Astrocyte (in vitro differentiated cells and primary cell): ENCODE measurements at regions not wholly inside any gene's neighbourhood (a gene's known extent, or its start where the extent isn't known, plus 50 kb on each side); places are given as distances from the start of the nearest gene placed in this dataset.

Source experiments
- DNase-seq: peaks from one replicate; pipeline ENCODE4 v3.0.0-alpha.2; 2010; ENCODE audit warnings: low read depth
- FAIRE-seq: peaks from 2 replicates; lab custom pipeline; 2011; peaks lifted over from hg19 to GRCh38; lab: Jason Lieb, UNC
- H2AFZ ChIP-seq: 2 replicates; pipeline ENCODE4 v1.6.0; 2012; ENCODE audit warnings: low read depth, low read length, inconsistent platforms
- H3K27ac ChIP-seq: 2 replicates; pipeline ENCODE4 v1.5.1; 2011; ENCODE audit warnings: low read depth, low read length, inconsistent platforms
- H3K27me3 ChIP-seq: 2 replicates; pipeline ENCODE4 v1.6.0; 2011; ENCODE audit warnings: low read length, inconsistent platforms; ENCODE audit not compliant: insufficient read depth
- H3K36me3 ChIP-seq: 2 replicates; pipeline ENCODE4 v1.5.1; 2011; ENCODE audit warnings: low read length, inconsistent platforms; ENCODE audit not compliant: insufficient read depth
- H3K4me1 ChIP-seq: 2 replicates; pipeline ENCODE4 v1.5.1; 2011; ENCODE audit warnings: low read length, inconsistent platforms; ENCODE audit not compliant: insufficient read depth
- H3K4me2 ChIP-seq: 2 replicates; pipeline ENCODE4 v1.6.0; 2012; ENCODE audit warnings: low read length, inconsistent platforms
- H3K4me3 ChIP-seq: 2 replicates; pipeline ENCODE4 v1.5.1; 2011; ENCODE audit warnings: low read depth, mild to moderate bottlenecking, low read length, inconsistent platforms; ENCODE audit not compliant: insufficient read depth
- H3K79me2 ChIP-seq: 2 replicates; pipeline ENCODE4 v1.6.0; 2012; ENCODE audit warnings: mild to moderate bottlenecking, low read length, inconsistent platforms; ENCODE audit not compliant: insufficient read depth
- H3K9ac ChIP-seq: 2 replicates; pipeline ENCODE4 v1.6.0; 2012; ENCODE audit warnings: mild to moderate bottlenecking, low read length, inconsistent platforms
- H3K9me3 ChIP-seq: 2 replicates; pipeline ENCODE4 v1.5.1; 2012; ENCODE audit warnings: low read depth, mild to moderate bottlenecking, low read length, inconsistent platforms; ENCODE audit not compliant: insufficient read depth
- H4K20me1 ChIP-seq: 2 replicates; pipeline ENCODE4 v1.6.0; 2012; ENCODE audit warnings: low read length, inconsistent platforms; ENCODE audit not compliant: insufficient read depth
- H3K27ac Mint-ChIP-seq: one replicate; pipeline ENCODE4 v1.8.0; 2021; ENCODE audit warnings: mild to moderate bottlenecking, mixed read lengths; ENCODE audit not compliant: unreplicated experiment
- H3K27me3 Mint-ChIP-seq: one replicate; pipeline ENCODE4 v1.8.0; 2021; ENCODE audit warnings: low read depth, mixed read lengths; ENCODE audit not compliant: unreplicated experiment
- H3K36me3 Mint-ChIP-seq: one replicate; pipeline ENCODE4 v1.8.0; 2021; ENCODE audit warnings: low read depth, mixed read lengths; ENCODE audit not compliant: unreplicated experiment
- H3K4me1 Mint-ChIP-seq: one replicate; pipeline ENCODE4 v1.8.0; 2021; ENCODE audit warnings: low read depth, mixed read lengths; ENCODE audit not compliant: unreplicated experiment
- H3K4me3 Mint-ChIP-seq: one replicate; pipeline ENCODE4 v1.8.0; 2021; ENCODE audit warnings: mild to moderate bottlenecking, moderate library complexity, mixed read lengths; ENCODE audit not compliant: unreplicated experiment
- H3K9me3 Mint-ChIP-seq: one replicate; pipeline ENCODE4 v1.8.0; 2021; ENCODE audit warnings: mild to moderate bottlenecking, mixed read lengths; ENCODE audit not compliant: unreplicated experiment
- EZH2 ChIP-seq: IDR thresholded peaks from 2 replicates; pipeline ENCODE4 v1.6.1; 2012; ENCODE audit warnings: mild to moderate bottlenecking, low read length, inconsistent platforms; ENCODE audit not compliant: insufficient read depth
- TF ChIP-seq, protein P1 (sequence below): IDR thresholded peaks from 2 replicates; pipeline ENCODE4 v1.5.1; 2011; ENCODE audit warnings: low read depth, mild to moderate bottlenecking, inconsistent platforms, low read length, moderate library complexity; ENCODE audit not compliant: insufficient read depth

DNA sequence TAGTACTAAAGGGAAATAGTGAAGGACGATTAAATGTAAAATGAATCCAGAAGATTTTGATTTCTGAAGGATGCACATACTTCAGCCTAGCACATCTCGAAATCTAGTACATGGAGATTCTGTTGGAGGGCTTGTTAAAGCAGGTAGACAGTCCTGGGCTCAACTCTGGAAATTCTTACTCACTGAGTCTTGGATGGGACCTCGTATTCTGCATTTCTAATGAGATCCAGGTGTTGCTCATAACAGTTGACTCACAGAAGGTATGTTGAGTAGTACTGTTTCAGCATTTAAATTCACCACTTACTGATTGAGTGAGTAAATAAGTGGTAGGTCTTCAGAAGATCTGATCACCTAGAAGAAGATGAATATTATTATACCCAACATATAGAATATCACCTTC, 623.4 kb upstream of the SGO1 start:
- no peaks in the 10 kb centered on the region for H3K79me2 ChIP-seq
- H2AFZ ChIP-seq, result no peak overlapping the region
- FAIRE-seq (no peak), DNase-seq (no peak)
- TF ChIP-seq, protein P1, sequence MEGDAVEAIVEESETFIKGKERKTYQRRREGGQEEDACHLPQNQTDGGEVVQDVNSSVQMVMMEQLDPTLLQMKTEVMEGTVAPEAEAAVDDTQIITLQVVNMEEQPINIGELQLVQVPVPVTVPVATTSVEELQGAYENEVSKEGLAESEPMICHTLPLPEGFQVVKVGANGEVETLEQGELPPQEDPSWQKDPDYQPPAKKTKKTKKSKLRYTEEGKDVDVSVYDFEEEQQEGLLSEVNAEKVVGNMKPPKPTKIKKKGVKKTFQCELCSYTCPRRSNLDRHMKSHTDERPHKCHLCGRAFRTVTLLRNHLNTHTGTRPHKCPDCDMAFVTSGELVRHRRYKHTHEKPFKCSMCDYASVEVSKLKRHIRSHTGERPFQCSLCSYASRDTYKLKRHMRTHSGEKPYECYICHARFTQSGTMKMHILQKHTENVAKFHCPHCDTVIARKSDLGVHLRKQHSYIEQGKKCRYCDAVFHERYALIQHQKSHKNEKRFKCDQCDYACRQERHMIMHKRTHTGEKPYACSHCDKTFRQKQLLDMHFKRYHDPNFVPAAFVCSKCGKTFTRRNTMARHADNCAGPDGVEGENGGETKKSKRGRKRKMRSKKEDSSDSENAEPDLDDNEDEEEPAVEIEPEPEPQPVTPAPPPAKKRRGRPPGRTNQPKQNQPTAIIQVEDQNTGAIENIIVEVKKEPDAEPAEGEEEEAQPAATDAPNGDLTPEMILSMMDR, result no peak
- TF ChIP-seq EZH2, result no peak
- H3K27ac Mint-ChIP-seq, result no peak overlapping the region
- H3K9me3 ChIP-seq, result no peaks in the 10 kb centered on the region
- no peaks in the 10 kb centered on the region for H3K27me3 Mint-ChIP-seq
- H3K4me1 Mint-ChIP-seq, result no peaks in the 10 kb centered on the region
- H4K20me1 ChIP-seq, result no peaks in the 10 kb centered on the region
- H3K4me3 Mint-ChIP-seq, result no peak overlapping the region
- H3K4me2 ChIP-seq, result no peak overlapping the region
- H3K9me3 Mint-ChIP-seq, result no peaks in the 10 kb centered on the region
- H3K4me3 ChIP-seq, result no peak overlapping the region
- no peaks in the 10 kb centered on the region for H3K27me3 ChIP-seq
- H3K36me3 Mint-ChIP-seq, result no peaks in the 10 kb centered on the region
- H3K4me1 ChIP-seq, result no peaks in the 10 kb centered on the region
- H3K36me3 ChIP-seq, result no peaks in the 10 kb centered on the region
- H3K9ac ChIP-seq, result no peak overlapping the region
- no peak overlapping the region for H3K27ac ChIP-seq

DNA sequence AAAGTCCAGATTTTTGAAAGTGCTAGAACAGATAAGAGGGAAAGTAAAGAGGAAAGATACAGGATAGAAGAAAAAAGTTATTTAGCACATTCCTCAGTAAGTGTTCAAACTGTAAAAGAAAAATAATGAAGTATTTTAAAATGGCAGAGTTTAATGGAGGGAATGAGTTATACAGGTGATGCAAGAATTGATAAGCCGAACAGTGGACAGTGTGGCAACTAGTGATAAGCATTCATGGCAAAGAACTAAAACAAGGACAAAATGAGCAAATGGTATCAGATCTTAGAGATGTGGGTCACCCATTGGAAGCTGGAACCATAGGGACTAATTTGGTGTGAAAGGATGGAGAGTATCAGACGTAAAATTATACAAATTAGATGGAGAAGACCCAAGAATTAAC, 622.9 kb upstream of the SGO1 start:
- Histone ChIP-seq H3K27me3 (no peaks in the 10 kb centered on the region), H3K4me2 (no peak overlapping the region), H3K36me3 (no peaks in the 10 kb centered on the region), H2AFZ (no peak overlapping the region), H3K9ac (no peak overlapping the region), H3K4me3 (no peak overlapping the region), H3K27ac (no peak overlapping the region), H3K9me3 (no peaks in the 10 kb centered on the region), H3K79me2 (no peaks in the 10 kb centered on the region), H4K20me1 (no peaks in the 10 kb centered on the region), H3K4me1 (no peaks in the 10 kb centered on the region)
- Mint-ChIP-seq H3K4me1 (no peaks in the 10 kb centered on the region), H3K27me3 (no peaks in the 10 kb centered on the region), H3K9me3 (no peaks in the 10 kb centered on the region), H3K27ac (no peak overlapping the region), H3K4me3 (no peak overlapping the region), H3K36me3 (no peaks in the 10 kb centered on the region)
- TF ChIP-seq EZH2, result no peak
- TF ChIP-seq, protein P1, result no peak
- FAIRE-seq (no peak), DNase-seq (no peak)

DNA sequence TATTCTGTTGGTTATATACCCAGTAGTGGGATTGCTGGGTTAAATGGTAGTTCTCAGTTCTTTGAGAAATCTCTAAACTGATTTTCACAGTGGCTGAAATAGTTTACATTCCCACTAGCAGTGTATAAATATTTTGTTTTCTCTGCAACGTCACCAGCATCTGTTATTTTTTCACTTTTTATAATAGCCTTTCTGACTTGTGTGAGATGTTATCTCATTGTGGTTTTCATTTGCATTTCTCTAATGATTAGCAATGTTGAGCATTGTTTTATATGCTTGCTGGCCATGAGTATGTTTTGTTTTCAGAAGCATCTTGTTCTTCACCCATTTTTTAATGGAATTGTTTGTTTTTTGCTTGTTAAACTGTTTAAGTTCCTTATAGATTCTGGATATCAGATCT, 612.7 kb upstream of the SGO1 start:
- H3K9ac ChIP-seq, result no peak overlapping the region
- H2AFZ ChIP-seq, result no peak overlapping the region
- Mint-ChIP-seq H3K36me3 (no peaks in the 10 kb centered on the region), H3K9me3 (peaks cover 3% of the 10 kb centered on the region), H3K27ac (no peak overlapping the region), H3K4me1 (no peaks in the 10 kb centered on the region), H3K27me3 (no peaks in the 10 kb centered on the region), H3K4me3 (no peak overlapping the region)
- no peak overlapping the region for H3K4me2 ChIP-seq
- H3K9me3 ChIP-seq, result no peaks in the 10 kb centered on the region
- H3K4me1 ChIP-seq, result no peaks in the 10 kb centered on the region
- H3K27ac ChIP-seq, result no peak overlapping the region
- no peaks in the 10 kb centered on the region for H3K79me2 ChIP-seq
- no peaks in the 10 kb centered on the region for H4K20me1 ChIP-seq
- no peaks in the 10 kb centered on the region for H3K27me3 ChIP-seq
- FAIRE-seq, result no peak
- no peak for DNase-seq
- no peaks in the 10 kb centered on the region for H3K36me3 ChIP-seq
- TF ChIP-seq, protein P1, result no peak
- TF ChIP-seq EZH2, result no peak
- no peak overlapping the region for H3K4me3 ChIP-seq
